Right renal cortex interstitium (tissue), 3 donors: ENCODE measurements at regions not wholly inside any gene's neighbourhood (a gene's known extent, or its start where the extent isn't known, plus 50 kb on each side); places are given as distances from the start of the nearest gene placed in this dataset.
"Not testable (repeated sequence)": the region's sequence is repeated elsewhere in the genome, so short reads cannot be mapped to it uniquely, and the experiment has no call there.

ENCODE experiments used
- DNase-seq, 3 donors: peaks; one replicate each; pipeline ENCODE4 v3.0.0-alpha.2; 2013; ENCODE audit warnings: low read depth in 3 of 3, low spot score in 2 of 3

DNA sequence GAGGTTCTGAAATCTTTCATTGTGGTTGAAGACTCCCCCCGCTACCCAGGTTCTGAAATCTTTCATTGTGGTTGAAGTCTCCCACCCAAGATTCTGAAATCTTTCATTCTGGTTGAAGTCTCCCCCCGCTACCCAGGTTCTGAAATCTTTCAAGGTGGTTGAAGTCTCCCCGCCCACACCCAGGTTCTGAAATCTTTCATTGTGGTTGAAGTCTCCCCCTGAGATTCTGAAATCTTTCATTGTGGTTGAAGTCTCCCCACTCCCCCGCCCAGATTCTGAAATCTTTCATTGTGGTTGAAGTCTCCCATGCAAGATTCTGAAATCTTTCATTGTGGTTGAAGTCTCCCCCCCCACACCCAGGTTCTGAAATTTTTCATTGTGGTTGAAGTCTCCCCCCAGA lies 916.6 kb downstream of the BRD1 start:
- not testable (repeated sequence) for DNase-seq

DNA sequence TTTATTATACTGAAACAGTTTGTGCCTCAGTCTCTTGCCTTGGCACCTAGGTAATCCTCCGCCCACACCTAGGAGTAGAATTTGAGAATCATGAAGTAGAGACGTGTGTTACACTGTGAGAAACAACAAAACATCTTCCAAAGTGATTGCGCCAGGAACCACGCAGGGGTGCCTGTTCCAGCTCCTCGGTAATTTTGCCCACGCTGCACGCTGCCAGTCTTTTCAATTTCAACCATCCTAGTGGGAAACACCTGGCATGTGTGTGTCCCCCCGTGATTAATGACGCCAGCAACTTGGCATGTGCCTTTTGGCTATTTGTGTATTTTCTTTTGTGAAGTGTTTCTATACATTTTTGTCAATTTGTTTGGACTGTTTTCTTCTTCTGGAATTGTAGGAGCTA lies 919.1 kb downstream of the BRD1 start:
- DNase-seq = no peak

DNA sequence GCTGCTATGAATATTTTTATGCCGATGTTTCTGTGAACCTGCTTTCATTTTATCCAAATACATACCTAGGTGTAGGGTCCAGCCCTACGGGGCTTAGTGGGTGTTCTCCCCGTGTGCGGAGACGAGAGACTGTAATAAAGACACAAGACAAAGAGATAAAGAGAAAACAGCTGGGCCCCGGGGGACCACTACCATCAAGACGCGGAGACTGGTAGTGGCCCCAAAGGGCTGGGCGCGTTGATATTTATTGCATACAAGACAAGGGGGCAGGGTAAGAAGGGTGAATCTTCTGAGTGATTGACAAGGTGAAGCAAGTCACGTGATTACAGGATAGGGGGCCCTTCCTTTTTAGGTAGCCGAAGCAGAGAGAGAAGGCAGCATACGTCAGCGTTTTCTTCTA lies 920.1 kb downstream of the BRD1 start:
- DNase-seq = no peak

DNA sequence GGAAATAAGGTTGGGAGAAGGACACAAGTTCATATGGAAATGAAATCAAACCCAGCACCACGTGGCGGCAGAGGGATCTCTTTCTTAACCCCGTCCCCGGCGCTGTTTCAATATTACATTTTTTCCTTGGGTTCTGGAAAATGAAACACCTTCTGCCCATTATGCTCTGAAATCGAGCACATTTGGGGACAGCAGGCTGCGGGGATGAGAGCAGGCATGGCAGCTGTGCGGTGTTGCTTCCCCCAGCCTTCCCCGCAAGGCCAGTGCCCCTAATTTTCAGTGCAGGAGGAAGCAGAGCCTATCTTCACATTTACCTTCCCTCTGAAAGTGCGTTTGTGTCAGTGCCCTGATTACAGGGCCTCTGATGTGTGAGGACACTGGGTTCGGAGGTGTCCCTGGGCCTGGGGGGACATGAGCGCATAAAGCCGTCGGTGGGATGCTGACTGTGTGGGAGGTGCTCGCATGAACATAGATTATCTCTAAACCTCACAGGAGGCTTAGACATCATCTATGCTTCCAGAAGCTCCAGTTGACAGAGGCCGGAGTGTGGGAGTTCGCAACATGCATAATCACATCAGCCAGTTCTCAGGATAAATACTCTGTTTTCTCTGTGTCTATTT lies 921.3 kb downstream of the BRD1 start:
- no peak for DNase-seq

DNA sequence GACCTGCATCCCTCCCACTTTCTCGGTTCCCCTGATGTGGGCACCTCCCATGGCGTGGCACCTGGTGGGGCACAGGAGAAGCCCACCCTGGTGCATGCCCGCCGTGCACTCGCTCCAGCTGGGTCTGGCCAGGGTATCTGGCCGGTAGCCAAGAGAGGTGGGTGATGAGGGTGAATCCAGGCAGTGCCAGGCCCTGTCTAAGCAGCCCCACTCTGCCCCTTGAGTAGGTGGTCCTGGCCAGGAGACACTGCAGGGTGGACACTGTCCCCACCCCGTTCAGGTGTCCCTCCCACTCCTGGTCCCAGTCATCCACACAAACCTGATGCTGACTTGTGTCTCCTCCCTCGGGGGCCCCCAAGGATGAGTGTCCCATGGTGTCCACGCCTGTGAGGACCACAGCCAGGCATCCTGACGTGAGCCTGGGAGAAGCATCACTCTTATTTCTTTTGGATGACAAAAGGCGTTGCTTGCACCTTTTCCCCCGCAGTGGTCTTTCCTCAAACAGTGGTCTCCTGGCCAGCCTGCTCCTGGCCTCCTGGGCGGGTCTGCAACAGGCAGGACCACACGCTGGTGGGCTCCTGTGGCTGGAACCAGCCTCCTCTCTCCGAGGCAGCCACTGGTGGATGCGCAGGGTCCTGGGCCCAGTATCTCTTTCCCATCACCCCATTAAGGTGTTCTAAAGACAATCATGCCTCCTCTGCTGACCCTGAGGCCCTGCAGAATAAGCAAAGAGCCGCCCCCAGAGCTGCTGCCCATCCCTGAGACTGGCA lies 922.3 kb downstream of the BRD1 start:
- no peak for DNase-seq

DNA sequence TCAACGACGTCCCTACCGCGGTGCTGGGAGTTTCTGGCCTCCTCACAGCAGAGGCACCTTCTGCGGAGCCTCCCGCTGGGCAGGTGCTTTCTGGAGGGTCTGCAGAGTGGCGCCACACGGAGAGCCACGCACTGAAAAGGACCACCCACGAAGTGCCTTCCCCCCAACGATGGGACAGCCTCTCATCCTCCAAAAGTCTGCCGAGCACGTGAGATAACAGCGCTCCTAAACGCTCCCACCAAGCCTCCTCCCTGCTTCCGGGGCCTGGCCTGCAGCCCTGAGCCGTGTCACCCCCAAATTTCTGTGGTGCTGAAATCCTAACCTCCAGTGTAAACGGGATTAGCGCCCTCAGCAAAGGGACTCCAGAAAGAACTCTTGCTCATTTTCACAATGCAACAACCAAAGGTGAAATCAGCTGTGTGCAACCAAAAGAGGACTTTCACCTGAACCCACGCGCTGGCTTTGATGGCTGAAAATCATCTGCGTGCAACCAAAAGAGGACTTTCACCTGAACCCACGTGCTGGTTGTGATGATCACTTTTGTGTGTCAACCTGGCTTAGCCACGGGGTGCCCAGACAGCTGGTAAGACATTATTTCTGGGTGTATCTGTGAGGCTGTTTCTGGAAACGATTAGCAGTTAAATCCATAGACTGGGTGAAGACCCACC lies 924.6 kb downstream of the BRD1 start:
- no peak for DNase-seq

DNA sequence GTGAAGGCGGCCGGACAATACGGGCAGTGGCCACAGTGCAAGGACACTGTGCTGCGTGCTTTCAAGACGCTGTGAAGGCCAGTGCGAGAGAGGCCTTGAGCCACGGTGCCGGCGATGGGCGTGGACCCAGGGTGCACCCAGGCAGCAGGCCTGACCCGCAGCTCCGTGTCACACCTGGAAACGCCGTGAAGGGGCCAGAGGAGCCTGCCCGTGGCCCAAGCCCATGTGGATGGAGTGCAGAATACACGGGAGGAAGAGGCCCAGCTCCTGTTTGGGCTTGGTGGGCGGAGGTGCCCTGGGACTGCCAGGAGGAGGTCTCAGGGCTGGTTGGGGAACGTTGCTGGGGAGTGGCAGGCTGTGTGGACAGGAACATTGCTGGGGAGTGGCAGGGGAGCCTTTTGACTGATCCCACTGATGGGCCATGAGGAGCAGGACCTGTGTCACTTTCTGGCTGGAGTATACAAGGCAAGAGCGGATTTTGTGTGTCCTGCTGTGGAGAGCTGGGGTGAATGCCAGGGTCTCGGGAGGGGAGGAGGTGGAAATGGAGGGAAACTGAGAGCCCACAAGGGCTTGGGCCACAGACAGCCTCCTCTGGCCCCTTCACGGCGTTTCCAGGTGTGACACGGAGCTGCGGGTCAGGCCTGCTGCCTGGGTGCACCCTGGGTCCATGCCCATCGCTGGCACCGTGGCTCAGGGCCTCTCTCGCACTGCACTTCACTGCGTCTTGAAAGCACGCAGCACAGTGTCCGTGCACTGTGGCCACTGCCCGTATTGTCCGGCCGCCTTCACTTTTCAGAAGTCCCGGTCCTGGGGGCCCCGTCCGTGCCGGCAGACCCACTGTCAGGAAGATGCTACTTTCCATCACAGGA lies 925.4 kb downstream of the BRD1 start:
- no peak for DNase-seq

DNA sequence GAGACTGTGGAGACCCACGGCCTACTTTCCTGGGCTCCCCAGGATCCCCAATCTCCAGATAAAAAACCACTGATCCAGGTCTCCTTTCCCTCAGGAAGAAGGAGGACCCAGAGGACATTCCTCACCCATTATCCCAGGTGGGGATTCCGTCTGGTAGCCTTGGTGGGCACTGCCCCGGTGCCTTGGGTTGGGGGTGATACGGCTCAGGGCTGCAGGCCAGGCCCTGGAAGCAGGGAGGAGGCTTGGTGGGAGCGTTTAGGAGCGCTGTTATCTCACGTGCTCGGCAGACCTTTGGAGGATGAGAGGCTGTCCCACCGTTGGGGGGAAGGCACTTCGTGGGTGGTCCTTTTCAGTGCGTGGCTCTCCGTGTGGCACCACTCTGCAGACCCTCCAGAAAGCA lies 926.3 kb downstream of the BRD1 start:
- no peak for DNase-seq

DNA sequence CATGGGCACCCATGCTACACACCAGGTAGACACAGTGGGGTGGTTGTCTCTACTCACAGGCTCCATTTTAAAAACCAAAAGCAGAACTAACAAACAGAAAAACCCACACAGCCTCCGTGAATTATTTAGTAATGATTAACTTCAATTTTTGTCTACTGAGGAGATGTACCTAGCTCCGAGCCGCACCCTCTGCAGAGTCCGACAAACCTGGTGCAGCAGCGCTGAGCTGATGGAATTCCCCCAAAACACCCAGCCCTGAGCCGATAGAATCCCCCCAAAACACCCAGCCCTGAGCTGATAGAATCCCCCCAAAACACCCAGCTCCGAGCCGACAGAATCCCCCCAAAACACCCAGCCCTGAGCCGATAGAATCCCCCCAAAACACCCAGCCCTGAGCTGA lies 927.0 kb downstream of the BRD1 start:
- no peak for DNase-seq

DNA sequence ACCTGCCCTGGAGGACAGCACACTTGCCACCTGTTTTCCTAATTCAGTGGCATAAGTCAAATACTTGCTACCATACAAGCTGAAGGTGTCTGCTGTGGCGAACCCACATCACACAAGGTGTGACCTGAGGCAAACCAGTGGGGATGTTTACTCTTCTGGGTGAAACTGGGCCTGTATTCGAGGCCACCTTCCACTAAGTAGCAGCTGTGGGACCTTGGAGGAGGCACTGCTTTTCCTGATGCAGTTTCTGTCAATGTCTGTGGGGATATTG lies 927.4 kb downstream of the BRD1 start:
- no peak for DNase-seq

DNA sequence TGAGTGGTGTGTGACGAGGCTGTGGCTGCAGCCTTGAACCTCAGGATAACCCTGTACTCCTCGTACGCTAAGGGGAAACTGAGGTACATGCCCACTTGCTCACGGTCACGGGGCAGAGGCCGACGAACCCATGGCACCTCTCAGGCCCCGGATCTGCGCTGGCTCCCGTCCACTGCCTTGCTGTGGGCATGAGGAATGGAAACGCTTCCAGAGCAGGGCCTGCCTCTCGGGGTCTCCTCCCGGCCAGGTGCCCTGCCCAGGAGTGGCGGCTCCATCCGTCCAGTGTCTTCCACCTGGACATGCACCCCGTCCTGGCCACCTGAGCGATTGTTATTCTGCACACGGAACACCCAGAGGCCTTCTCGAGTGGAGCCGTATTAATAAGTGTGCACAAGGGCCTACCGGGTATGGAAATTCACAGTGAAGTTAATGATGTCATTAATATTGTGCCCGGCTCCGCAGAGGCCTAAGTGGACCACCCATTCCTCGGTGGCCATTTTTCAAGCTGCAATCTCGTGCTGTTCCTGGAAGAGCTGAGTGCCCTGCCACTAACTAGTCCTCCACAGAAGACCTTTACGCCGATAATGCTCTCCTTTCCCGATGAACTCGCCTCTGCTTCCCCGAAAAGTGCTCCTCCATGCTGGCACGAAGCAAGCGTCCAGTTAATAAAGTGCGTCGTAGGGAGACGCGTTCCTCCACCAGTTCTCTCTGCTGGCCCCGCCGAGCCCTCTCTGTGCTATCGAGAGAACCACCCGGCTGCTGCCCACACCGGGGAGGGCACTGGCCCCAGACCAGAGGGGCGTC lies 927.9 kb downstream of the BRD1 start:
- DNase-seq = no peak

DNA sequence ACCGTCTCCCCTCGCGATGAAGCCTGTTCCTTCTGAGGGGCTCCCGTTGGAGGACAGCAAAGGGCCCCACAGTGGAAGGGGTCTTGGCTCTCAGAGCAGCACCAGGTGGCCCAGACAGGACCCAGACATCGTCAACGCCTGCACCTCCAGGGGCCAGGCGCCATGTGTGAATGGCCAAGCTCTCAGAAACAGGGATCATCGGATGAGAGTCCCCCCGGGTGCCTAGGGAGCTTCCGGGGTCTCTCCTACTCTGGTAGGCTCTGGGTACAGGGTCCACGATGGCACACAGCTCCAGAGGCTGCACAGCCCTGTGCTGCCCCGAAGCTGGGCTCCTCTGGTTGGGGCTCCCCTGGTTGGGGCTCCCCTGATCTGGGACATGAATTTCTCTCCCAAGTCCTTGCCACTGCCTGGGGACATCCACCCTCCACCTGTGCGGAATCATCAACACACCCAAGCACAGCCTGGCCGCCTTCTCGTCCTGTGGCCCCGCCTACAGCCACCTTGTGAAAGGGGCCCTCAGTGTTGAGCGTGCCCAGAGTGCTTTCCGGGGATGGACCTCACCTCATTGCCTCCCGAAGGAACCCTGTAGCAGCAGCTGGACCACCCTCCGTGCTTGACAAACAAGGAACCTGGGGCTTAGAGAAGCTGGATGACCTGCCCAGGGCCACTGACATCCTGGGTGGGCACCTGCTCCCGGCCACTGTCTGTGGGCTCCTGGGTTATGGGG lies 929.0 kb downstream of the BRD1 start:
- DNase-seq = no peak

DNA sequence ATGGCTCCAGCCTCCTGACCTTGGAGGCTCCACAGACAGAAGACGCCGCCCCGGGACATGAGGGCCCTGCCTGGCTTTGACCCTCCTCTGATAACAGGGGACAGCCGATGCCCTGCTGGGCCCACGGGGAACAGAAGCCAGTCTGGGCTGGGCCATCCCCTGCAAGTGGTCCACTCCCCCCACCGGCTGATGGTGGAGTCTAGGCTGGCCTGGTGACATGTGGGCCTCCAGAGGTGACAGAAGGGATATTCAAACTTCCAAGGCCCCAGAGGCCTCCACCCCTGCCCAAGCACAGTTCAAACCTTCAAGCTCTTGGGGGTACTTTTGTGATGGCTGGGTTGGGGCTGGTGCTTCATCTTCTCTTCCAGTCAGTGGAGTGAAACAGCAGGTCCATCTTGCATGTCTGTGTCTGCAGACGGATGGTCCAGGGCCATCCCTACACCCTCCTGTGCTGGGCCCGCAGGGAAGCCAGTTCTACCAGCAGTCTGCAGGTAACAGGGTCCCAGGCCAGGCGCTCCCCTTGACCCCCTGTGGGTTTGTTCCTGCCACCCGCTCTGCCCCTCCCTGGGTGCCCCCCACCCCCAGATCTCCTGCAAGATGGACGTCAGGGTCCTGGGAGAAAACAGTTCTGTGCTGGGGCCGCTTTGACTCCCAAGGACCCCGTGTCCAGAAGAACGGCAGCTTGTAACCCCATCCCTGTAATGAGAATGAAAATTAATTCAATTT lies 929.9 kb downstream of the BRD1 start:
- no peak for DNase-seq

DNA sequence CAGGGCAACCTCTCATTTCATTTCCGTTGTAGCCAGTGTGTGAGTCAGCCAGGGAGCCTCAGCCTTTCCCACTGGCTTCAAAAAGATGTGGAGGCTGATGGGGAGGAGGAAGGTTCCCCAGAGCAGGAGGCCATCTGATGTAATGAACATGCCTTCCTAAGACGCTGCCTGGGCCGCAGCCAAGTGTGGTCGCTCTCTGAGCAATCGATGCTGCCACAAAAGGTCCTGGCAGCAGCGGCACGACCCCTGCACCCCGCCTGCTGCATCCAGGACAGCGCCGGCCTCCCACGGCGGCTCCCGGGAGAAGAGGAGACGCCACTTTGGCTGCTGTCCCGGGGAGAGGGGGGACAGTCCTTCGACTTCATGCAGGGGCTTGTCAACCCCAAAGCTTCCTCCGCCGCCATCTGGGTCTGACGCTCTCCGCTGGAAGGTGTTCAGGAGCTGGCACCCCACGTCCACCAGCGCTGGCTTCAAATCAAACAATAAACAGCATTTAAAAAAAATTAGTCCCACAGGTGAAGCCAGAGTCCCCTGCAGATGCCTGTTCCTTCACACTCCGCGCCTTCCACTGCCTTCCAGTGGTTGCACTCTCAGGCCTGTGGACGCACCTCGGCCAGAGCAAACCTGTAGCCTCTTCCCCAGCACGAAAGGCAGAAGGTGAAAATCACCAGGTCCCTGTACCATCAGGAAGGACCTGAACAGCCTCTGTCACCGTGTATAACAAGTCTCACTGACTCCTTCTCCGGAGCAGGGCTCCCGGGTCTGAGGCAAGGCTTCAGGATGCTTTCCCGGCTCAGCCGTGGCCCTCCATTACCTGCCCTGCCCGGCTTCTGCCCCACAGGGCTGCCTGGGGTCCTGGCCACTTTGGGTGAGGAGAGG lies 930.7 kb downstream of the BRD1 start:
- DNase-seq = no peak

DNA sequence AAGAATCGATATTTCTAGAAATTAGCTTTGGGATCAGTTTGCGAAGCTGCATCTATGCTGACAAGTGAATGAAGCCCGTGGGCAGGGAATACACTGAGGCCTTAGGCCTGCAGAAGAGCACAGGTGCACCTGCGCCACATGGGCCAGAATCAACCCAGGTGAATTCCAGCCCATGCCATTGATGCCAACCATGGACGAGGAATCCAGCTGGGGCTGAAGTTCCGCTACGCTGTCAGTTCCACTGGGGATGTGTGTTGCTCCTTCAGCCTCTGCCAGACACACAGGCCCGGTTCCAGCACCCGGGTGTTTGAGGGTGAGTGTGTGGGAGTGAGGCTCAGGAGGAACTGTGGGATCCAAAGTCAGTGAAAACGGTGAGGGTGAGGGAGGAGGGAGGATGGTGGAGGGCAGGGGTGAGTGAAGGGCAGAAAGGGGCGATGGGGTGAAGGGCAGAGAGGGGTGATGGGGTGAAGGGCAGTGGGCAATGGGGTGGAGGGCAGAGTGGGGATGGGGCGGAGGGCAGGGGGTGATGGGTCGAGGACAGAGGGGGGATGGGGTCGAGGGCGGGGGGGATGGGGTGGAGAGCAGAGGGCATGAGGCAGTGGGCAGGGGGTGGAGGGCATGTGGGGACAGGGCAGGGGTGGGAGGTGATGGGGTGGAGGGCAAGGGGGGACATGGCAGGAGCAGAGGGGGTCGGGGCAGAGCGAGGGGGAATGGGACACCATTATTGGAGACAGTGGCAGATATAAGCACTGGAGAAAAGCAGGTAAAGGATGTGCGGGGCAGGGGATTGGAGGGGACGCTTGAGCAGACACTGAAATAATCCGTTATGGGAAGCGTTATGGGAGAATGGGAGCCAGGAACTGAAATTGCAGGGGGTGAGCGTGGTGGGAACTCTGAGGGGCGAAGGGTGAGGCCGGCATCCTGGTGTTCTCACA lies 931.6 kb downstream of the BRD1 start:
- DNase-seq = no peak

DNA sequence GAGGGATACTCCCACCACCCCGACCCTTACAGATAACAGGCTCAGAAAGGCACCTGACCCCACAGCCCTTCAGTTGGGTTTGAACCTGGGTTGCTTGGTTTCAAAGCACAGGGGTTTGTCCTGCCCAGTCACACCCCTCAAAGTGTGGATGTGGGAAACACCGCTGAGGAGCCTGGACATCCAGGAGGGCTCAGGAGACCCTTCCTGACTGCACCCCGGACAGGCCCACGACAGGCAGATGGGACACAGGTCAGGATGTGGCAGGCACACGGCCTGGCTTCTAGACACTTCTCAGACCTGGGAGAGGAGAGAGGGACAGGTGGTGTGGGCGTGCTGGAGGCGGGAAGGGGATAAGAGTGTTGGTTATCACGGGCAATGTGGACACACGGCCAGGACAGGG lies 932.3 kb downstream of the BRD1 start:
- no peak for DNase-seq

DNA sequence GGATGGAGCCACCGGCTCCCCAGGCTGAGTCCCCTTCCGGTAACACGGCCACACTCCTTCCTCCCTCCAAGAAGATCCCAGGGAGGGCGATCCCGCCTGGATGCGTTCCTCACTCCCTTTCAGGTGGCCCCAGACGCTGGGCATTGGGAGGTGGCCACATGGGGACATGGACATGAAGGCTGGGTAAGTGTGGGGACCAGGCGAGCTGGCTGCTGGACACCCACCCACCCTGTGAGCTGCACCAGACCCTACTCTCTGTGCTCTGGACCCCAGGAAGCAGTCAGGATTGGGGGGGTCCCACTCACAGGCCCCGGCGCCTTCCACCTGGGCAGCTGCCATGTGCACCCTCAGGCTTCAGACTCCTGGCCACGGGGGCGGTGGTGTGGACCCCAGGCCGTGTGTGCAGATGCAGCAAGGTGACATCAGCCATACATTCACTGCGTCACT lies 932.8 kb downstream of the BRD1 start:
- DNase-seq = no peak
